Small intestine (tissue), 7 donors: ENCODE measurements at regions not wholly inside any gene's neighbourhood (a gene's known extent, or its start where the extent isn't known, plus 50 kb on each side); places are given as distances from the start of the nearest gene placed in this dataset.

ENCODE experiments used
- DNase-seq, 2 donors: peaks; one replicate each; pipeline versions ENCODE4 v3.0.0 to v3.0.0-alpha.2; 2013
- FAIRE-seq: peaks from 2 replicates; lab custom pipeline; 2012; peaks lifted over from hg19 to GRCh38; lab: Jason Lieb, UNC
- H3K27ac ChIP-seq, 3 donors: one replicate each; pipeline ENCODE4 v1.5.1; 2013; ENCODE audit warnings: low read length in 2 of 3, mild to moderate bottlenecking in 2 of 3, control low read depth in 1 of 3, inconsistent platforms in 1 of 3, low read depth in 1 of 3, moderate library complexity in 1 of 3
- H3K27me3 ChIP-seq, 3 donors: one replicate each; pipeline ENCODE4 v1.6.1; 2013; ENCODE audit warnings: low read length in 3 of 3, inconsistent platforms in 1 of 3; ENCODE audit not compliant: control insufficient read depth in 3 of 3, insufficient read depth in 3 of 3
- H3K36me3 ChIP-seq, 3 donors: one replicate each; pipeline ENCODE4 v1.6.1; 2013; ENCODE audit warnings: low read length in 3 of 3, inconsistent platforms in 1 of 3, low read depth in 1 of 3, mild to moderate bottlenecking in 1 of 3, moderate library complexity in 1 of 3; ENCODE audit not compliant: control insufficient read depth in 3 of 3, insufficient read depth in 2 of 3
- H3K4me1 ChIP-seq, 3 donors: one replicate each; pipeline ENCODE4 v1.6.1; 2013; ENCODE audit warnings: low read length in 2 of 3, inconsistent platforms in 1 of 3, low read depth in 1 of 3, mild to moderate bottlenecking in 1 of 3, moderate library complexity in 1 of 3; ENCODE audit not compliant: control insufficient read depth in 3 of 3, insufficient read depth in 2 of 3
- H3K4me3 ChIP-seq, 3 donors: one replicate each; pipeline ENCODE4 v1.5.1; 2013; ENCODE audit warnings: low read length in 3 of 3, control low read depth in 1 of 3, inconsistent platforms in 1 of 3, low read depth in 1 of 3, mild to moderate bottlenecking in 1 of 3, moderate library complexity in 1 of 3
- H3K9me3 ChIP-seq, 2 donors: one replicate each; pipeline ENCODE4 v1.6.1; 2013; ENCODE audit warnings: low read depth in 1 of 2, low read length in 1 of 2; ENCODE audit not compliant: control insufficient read depth in 2 of 2, insufficient read depth in 1 of 2
- WGBS, 3 donors: extraction: QIAGEN DNeasy Blood & Tissue Kit; methylation state at CpG; one replicate each; pipeline ENCODE4 v1.1.7; 2013; 5-methylcytosine and 5-hydroxymethylcytosine counted together
- donor health status: healthy with polysubstance abuse.
- donor health status: control.
- donor health status: control.
- donor health status: Bipolar disorder and iron deficiency.
- donor health status: healthy.

- no peak for FAIRE-seq
- WGBS, 3 donors = 70 to 81% (median 75%) methylated on average over 1 of the region's 1 CpG
Observed at GRCh38 chr1:73910466-73910865, 287.5 kb downstream of the LRRIQ3 start.

GRCh38 chr1:73910062-73910461, 287.9 kb downstream of the LRRIQ3 start:
- FAIRE-seq (no peak), DNase-seq (no peak)
- Histone ChIP-seq H3K4me1 (no peaks in the 10 kb centered on the region), H3K9me3 (peaks cover 0 to 5% of the 10 kb centered on the region in 2 donors), H3K27me3 (no peaks in the 10 kb centered on the region), H3K36me3 (no peaks in the 10 kb centered on the region), H3K27ac (no peak overlapping the region), H3K4me3 (no peak overlapping the region)
- 70 to 78% (median 77%) methylated on average over 2 of the region's 2 CpGs for WGBS, 3 donors

More at GRCh38 chr1:73910466-73910865, 287.5 kb downstream of the LRRIQ3 start:
- peaks cover 0 to 5% of the 10 kb centered on the region in 2 donors for H3K9me3 ChIP-seq
- H3K36me3 ChIP-seq = no peaks in the 10 kb centered on the region
- no peak overlapping the region for H3K4me3 ChIP-seq
- no peak for DNase-seq
- H3K4me1 ChIP-seq = no peaks in the 10 kb centered on the region
- no peak overlapping the region for H3K27ac ChIP-seq
- no peaks in the 10 kb centered on the region for H3K27me3 ChIP-seq

- no peak for FAIRE-seq
- no peaks in the 10 kb centered on the region for H3K27me3 ChIP-seq
- peaks cover 0 to 5% of the 10 kb centered on the region in 2 donors for H3K9me3 ChIP-seq
- H3K27ac ChIP-seq = no peak overlapping the region
- no peaks in the 10 kb centered on the region for H3K36me3 ChIP-seq
- no peak overlapping the region for H3K4me3 ChIP-seq
- no peaks in the 10 kb centered on the region for H3K4me1 ChIP-seq
- DNase-seq = no peak
- WGBS, 3 donors = 62 to 81% (median 71%) methylated on average over 2 of the region's 2 CpGs
Observed at GRCh38 chr1:73909043-73909562, 288.9 kb downstream of the LRRIQ3 start.

- Histone ChIP-seq H3K9me3 (no peaks in the 10 kb centered on the region), H3K27me3 (no peaks in the 10 kb centered on the region), H3K36me3 (no peaks in the 10 kb centered on the region), H3K4me3 (no peak overlapping the region), H3K4me1 (no peaks in the 10 kb centered on the region), H3K27ac (no peak overlapping the region)
- DNase-seq (no peak), FAIRE-seq (no peak)
- WGBS, 3 donors = 23 to 45% (median 34%) methylated on average over 1 of the region's 1 CpG
Observed at GRCh38 chr1:73907051-73907450, 290.9 kb downstream of the LRRIQ3 start.

- DNase-seq (no peak), FAIRE-seq (no peak)
- Histone ChIP-seq H3K27me3 (no peaks in the 10 kb centered on the region), H3K36me3 (no peaks in the 10 kb centered on the region), H3K27ac (no peak overlapping the region), H3K4me3 (no peak overlapping the region), H3K9me3 (no peaks in the 10 kb centered on the region), H3K4me1 (no peaks in the 10 kb centered on the region)
- WGBS, 3 donors = 73 to 83% (median 76%) methylated on average over 3 of the region's 3 CpGs
Observed at GRCh38 chr1:73903092-73903491, 294.9 kb downstream of the LRRIQ3 start.

GRCh38 chr1:73901738-73902137, 296.2 kb downstream of the LRRIQ3 start:
- WGBS, 3 donors = 65 to 81% (median 69%) methylated on average over 5 of the region's 5 CpGs
- no peak for FAIRE-seq

GRCh38 chr1:73899311-73899710, 298.7 kb downstream of the LRRIQ3 start:
- peak in 1 of 2 donors; percentile 53 for DNase-seq
- Histone ChIP-seq H3K36me3 (no peaks in the 10 kb centered on the region), H3K27ac (no peak overlapping the region), H3K4me1 (no peaks in the 10 kb centered on the region), H3K9me3 (no peaks in the 10 kb centered on the region), H3K4me3 (no peak overlapping the region), H3K27me3 (no peaks in the 10 kb centered on the region)
- FAIRE-seq = no peak
- 22 to 38% (median 36%) methylated on average over 3 of the region's 3 CpGs for WGBS, 3 donors

More at GRCh38 chr1:73901738-73902137, 296.2 kb downstream of the LRRIQ3 start:
- H3K27me3 ChIP-seq = no peaks in the 10 kb centered on the region
- no peaks in the 10 kb centered on the region for H3K4me1 ChIP-seq
- H3K9me3 ChIP-seq = no peaks in the 10 kb centered on the region
- no peak overlapping the region for H3K27ac ChIP-seq
- DNase-seq = no peak
- H3K4me3 ChIP-seq = no peak overlapping the region
- H3K36me3 ChIP-seq = no peaks in the 10 kb centered on the region

GRCh38 chr1:73898540-73898939, 299.4 kb downstream of the LRRIQ3 start:
- Histone ChIP-seq H3K9me3 (no peaks in the 10 kb centered on the region), H3K27ac (no peak overlapping the region), H3K4me3 (no peak overlapping the region), H3K36me3 (no peaks in the 10 kb centered on the region), H3K27me3 (no peaks in the 10 kb centered on the region), H3K4me1 (no peaks in the 10 kb centered on the region)
- no peak for DNase-seq
- FAIRE-seq = no peak
- WGBS, 3 donors = 78 to 86% (median 85%) methylated on average over 3 of the region's 3 CpGs

- no peaks in the 10 kb centered on the region for H3K9me3 ChIP-seq
- WGBS, 3 donors = 69 to 85% (median 71%) methylated on average over 3 of the region's 3 CpGs
- no peaks in the 10 kb centered on the region for H3K27me3 ChIP-seq
- FAIRE-seq = no peak
- H3K4me3 ChIP-seq = no peak overlapping the region
- no peaks in the 10 kb centered on the region for H3K4me1 ChIP-seq
- H3K36me3 ChIP-seq = no peaks in the 10 kb centered on the region
- H3K27ac ChIP-seq = no peak overlapping the region
- DNase-seq = no peak
Observed at GRCh38 chr1:73887412-73887811, 310.6 kb downstream of the LRRIQ3 start.
